T-helper 22 cell (primary cell): ENCODE measurements at regions not wholly inside any gene's neighbourhood (a gene's known extent, or its start where the extent isn't known, plus 50 kb on each side); places are given as distances from the start of the nearest gene placed in this dataset.

Experiments used
- DNase-seq: peaks from one replicate; pipeline ENCODE4 v3.0.0-alpha.2; 2020; ENCODE audit warnings: low read depth

DNA sequence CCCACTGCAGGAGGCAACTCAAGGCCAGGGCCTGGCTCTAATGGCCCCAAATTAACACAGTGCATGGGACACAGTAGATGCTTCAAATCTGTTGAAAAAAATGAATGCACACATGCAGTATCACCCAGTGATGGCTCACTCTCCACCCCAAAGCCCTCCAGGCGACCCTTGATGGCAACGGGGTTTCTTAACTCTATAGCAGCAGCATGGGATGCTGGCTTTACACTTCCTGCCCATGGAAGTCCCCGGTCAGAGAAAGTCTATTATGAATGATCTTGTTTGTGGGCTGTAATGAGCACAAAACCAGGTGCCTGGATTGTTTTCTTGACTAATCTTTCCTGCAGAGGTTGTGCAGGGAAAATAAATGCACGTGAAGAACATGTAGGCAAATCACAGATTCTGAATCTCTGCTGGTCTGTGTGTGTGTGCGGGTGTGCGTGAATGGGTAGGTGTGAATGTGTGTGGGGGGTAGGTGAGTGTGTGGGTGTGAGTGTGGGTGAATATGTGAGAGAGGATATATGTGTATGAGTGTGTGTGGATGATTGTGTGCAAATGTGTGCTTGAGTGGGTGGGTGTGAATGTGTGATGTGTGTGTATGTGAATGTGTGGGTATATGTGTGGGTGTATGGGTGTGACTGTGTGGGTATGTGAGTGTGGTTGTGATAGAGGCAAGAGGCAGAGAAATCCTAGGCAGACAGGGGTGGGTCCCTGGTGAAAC is 60.1 kb upstream of the MLN start:
- DNase-seq = no peak

DNA sequence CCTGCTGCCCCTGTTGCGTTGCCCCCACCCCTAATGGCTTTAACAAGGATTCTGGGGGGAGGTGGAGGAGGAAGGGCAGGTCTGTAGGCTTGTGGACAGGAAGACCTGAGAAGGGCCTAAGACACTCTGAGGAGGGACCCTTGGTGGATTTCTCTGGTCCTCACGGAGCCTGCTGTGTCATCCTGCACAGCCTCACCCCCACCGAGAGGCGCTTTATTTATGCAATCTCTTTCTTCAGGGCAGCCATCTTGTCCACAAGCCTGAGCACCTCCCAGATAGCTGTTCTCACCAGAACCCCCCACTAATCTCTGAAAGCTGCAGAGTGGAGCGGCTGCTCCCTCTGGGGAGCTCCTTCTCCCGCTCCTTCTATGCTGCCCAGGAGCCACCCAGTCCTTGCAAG is 59.3 kb upstream of the MLN start:
- no peak for DNase-seq

DNA sequence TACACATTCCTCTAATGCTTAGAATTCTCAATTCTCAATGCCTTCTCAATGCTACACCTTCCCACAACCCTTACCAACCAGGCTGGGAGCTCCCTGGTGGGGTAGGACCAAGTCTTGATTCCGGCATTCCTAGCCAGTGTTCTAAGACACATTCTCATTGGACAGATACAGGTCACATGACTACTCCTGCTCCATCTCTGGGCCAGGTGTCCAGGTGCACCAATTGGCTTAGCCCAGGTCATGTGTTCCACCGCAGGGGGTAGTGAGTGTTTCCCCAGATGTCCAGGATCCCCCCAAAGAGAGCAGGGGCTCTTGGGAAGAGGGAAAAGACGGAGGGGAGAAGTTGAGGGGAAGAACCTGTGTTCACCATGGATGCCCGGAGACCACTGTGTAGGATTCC is 58.7 kb upstream of the MLN start:
- no peak for DNase-seq

DNA sequence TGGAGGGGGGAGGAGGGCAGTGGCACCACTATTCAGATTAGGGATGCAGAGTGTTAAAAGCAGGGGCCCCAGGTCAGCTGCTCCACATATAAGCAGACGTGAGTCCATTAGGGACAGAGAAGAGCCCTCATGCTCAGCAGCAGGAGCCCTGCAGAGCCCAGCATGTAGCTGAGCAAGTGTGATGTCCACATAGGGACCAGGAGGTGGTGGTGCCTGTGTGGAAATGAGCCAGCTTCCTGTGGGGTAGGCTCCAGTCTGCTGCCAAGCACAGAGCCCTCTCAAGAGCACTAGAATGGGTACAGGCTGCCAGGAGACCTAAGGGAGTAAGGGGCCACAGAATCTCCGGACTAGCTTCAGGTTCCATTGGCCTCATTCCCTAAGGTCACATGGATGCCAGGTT is 57.9 kb upstream of the MLN start:
- no peak for DNase-seq

DNA sequence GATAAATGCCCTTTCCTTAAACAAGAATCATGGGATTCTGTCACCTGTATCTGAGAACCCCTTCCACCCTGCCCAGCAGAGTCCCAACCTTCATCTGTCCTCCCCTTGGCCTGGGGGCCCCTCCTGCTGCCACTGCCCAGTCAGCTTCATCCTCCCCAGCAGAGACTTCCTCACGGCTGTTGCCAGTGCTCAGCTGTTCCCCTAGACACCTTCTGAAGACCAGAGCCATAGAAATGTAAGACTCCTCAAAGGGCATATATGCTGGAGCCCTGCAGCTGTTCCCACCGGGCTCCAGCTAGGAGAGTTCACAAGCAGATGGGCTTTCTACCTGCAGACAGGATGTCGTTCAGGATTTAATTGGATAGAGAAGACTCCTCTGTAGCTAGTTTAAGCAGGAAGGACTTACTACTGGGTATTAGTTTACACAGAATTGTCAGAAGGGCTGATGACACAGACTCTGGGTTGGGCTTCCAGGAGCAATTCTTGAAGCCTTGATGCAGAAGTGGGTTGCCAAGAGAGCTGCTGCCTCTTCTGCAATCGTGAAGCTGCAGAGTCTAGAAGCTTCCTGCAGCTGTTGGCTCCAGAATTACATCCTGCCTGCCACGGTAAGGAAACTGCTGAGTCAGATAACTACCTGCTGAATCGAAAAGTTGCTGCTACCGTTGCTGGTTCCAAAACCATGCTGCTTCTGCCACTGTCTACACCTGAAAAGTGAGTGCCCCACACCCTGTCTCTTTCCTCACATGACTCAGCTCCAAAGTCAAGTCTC is 57.1 kb upstream of the MLN start:
- DNase-seq = no peak

DNA sequence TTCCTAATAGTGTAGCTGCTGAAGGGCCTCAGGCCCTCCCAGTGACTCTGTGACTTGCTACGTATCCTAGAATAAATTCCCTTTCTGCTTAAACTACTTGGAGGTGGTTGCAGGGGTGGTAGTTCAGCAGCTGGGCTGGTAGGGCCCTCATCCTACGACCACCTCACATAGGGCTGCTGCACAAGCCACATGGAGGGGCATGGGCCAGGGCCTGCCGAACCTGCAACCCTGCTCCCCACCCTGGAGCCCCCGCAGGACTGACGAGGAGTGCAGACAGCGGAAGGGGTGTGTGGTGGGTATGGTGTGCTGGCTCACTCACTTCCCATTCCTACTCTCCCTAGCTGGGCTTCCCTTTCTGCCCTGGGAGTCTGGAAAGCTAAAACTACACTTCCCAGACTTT is 56.2 kb upstream of the MLN start:
- no peak for DNase-seq

DNA sequence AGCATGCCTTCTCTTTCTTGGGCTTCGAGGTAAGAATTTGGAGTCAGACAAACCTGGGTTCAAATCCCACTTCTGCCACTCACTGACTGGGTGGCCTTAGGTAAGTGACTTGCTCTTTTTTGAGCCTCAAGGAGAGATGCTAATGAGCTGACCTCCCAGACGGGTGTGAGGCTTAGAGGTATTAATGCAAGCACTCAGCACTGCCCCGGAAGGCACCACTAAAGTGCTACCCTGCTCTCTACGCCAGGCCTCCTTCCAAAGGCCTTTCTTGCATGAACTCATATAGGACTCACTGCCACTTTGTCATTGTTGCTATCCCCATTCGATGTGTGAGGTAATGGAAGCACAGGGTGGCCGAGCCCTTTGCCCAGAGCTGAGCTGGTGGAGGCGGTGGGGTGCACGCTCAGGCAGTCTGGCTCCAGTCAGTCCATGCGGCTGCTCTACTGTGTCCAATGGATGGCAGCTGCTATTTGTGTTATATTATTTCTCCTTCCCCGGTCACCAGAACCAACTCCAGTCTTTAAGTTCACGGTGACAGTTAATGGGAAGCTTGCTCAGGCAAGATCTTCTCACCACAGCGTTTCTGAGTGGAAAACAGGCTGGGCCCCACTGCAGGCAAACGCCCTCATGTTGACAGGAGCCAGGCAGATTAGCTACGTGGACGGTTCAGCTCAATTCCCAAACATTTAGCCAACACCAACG is 55.2 kb upstream of the MLN start:
- no peak for DNase-seq

DNA sequence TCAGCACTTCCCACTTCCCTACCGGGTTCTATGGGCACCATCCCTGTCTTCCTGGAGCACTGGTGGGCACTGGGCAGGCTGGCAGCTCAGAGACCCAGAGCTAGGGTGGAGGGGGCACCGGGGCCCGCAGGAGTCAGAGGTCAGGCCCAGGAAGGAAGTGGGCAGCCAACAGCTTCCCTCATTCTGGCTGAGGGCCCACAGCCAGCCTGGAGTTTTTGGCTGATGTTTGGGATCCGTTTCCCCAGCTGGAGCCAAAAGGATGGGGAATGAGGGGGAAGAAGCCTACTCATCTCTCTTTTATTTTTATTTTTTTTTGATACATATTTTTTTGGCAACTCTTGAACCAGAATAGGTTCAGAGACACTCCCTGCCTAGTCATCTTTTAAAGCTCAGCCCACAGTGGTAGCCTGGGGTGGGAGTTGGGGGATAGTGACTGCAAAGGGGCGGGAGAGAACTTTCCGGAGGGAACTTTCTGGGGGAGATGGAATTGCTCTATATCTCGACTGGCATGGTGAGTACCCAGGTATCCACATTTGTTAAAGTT is 54.2 kb upstream of the MLN start:
- DNase-seq = no peak

DNA sequence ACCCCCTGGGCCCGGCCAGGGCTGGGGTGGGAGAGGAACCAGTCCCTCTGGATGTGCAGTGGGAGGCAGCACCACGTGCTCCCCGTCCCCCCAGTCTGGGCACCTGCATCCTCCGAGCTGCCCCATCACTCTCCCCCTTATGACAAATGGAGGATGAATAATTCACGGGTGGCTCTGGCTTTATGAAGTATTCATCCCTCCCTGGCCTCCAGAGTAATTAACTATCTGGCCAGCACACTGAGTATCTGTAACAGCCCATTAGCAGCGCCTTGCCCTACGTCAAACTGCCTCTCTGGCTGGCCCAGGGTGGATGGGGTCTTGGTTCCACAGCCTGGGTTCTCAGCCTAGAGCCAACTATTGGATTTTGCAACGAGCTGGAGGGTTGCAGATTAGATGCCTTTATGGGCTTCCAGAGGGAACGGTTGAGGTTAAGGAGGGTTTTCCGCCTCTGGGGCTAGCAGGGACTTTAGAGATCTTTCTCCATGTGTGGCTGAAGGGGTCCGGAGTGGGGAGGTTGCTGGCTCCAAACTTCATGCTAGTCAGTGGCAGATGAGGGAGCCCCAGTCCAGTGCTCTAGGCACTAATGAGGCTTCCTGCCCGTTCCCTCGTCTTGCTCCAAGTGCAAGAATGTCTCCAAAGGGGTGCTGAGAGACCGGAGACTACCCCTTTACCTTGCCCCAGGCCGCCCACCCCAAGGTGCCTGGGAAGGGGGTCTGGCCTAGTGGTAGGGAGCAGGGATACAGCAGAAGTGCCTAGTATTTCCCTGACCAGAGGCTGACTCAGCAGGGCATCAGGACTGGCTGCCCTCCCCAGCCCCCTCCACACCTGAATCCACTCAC is 53.5 kb upstream of the MLN start:
- no peak for DNase-seq

DNA sequence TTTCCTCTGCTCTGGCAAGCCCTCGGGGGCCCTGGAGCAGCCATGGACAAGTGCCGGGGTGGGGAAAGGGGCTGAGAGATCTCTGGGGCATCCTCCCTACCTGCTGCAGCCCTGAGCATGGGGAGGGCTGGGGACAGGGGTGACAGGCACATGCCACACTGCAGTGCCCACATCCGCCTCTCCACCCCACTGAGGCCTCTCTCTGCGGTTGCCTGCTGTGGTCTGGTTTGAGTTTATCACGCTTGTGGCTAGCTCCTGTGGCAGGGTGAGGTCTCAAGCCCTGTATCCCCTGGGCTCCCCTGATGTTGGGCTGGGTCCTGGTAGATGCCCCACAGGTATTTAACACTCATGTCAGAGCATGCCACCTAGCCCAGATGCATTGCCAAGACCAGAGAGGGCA is 52.9 kb upstream of the MLN start:
- peak; percentile 36 for DNase-seq

DNA sequence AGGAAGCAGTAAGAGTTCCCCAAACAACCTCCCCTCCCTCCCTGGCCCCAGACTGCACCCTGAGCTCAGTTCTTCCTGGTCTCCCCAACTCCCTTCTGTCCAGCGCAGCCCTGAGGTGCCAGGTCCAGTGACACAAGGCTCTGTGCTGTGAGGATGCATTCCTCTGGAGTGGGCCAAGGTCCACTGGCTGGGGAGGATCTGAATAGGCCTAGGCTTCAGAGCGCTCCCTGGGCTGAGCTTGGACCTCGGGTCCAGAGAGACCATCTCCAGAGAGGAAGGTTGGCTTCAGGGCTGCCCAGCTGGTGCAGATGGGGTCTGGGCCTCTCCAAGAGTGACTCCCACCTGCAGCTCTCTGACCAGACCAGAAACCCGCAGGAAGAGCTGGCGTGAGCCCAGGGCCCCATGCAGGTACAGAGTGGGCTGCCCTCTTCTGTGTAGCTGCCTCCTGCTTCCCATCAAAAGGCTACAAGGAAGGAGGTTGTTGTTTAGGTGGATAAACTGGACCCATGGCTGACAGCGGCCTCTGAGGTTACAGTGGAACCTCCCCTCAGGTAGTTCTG is 52.3 kb upstream of the MLN start:
- DNase-seq = no peak

DNA sequence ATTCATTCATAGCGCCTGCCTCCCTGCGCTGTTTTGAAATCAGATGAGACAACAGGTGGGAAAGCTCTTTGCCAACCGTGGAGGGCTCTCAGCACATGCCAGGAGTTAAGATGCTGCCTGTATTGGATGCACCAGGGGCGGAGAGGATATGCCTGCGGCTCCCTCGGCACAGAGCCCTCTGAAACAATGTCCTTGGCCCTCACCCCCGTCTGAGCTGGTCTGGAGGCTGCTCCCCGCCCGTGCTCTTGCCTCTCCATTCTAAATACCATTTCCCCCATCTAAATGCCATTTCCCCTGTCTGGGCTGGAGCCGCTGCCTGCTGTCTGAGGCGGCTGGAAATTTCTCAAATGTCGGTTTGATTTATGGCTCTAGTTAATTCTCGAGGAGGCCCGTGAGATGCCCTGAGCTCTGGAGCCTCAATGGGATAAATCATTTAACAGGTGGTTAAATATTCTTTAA is 50.8 kb upstream of the MLN start:
- no peak for DNase-seq

DNA sequence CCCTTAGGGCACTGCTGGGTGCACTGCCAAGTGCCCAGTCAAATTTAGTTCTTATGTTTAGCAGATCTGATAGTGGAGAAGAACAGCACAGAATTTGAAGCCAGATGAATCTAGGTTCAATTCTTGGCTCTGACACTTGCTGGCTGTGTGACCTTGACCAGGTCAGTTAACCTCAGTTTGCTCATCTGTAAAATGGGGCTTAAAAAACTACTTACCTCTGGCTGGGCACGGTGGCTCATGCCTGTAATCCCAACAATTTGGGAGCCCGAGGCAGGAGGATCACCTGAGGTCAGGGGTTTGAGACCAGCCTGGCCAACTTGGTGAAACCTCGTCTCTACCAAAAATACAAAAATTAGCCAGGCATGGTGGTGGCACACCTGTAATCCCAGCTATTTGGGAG is 49.9 kb upstream of the MLN start:
- DNase-seq = no peak
